Fibroblast of lung (primary cell): ENCODE measurements at regions not wholly inside any gene's neighbourhood (a gene's known extent, or its start where the extent isn't known, plus 50 kb on each side); places are given as distances from the start of the nearest gene placed in this dataset.

Experiments
- EZH2 ChIP-seq: IDR thresholded peaks from 2 replicates; pipeline ENCODE4 v1.5.1; 2012; ENCODE audit warnings: low read length, control low read depth, mild to moderate bottlenecking; ENCODE audit errors: missing control alignments
- TF ChIP-seq, protein P1 (sequence below), 2 donors: IDR thresholded peaks in 1 of 2; conservative IDR thresholded peaks in 1 of 2; 1 replicate in 1 of 2; 2 replicates in 1 of 2; pipeline ENCODE4 v1.5.1; 2011 to 2012; ENCODE audit warnings: low read length in 2 of 2, control low read depth in 1 of 2, inconsistent platforms in 1 of 2, low read depth in 1 of 2, mild to moderate bottlenecking in 1 of 2

- TF ChIP-seq, protein P1, sequence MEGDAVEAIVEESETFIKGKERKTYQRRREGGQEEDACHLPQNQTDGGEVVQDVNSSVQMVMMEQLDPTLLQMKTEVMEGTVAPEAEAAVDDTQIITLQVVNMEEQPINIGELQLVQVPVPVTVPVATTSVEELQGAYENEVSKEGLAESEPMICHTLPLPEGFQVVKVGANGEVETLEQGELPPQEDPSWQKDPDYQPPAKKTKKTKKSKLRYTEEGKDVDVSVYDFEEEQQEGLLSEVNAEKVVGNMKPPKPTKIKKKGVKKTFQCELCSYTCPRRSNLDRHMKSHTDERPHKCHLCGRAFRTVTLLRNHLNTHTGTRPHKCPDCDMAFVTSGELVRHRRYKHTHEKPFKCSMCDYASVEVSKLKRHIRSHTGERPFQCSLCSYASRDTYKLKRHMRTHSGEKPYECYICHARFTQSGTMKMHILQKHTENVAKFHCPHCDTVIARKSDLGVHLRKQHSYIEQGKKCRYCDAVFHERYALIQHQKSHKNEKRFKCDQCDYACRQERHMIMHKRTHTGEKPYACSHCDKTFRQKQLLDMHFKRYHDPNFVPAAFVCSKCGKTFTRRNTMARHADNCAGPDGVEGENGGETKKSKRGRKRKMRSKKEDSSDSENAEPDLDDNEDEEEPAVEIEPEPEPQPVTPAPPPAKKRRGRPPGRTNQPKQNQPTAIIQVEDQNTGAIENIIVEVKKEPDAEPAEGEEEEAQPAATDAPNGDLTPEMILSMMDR (conservative IDR thresholded peaks at IDR 0.05 in 1 of 2, IDR thresholded peaks at IDR 0.05 in 1 of 2; ENCODE audit: low read depth in 1 of 2, low read length in 2 of 2) = no peak
- TF ChIP-seq EZH2 = no peak
Measured at GRCh38 chr2:8138525-8138922, 543.3 kb upstream of the ID2 start.
